ENCODE measurements at regions not wholly inside any gene's neighbourhood (a gene's known extent, or its start where the extent isn't known, plus 50 kb on each side); places are given as distances from the start of the nearest gene placed in this dataset.

GRCh38 chr9:81113453-81114124, 575.8 kb downstream of the TLE1 start (continued):
- TF ChIP-seq MAZ (IDR thresholded peaks at IDR 0.05; ENCODE audit: borderline replicate concordance, low read depth, low read length) (no peak), MAZ (CRISPR knock-in tag; IDR thresholded peaks at IDR 0.05; ENCODE audit: low read depth) (no peak), BRD4 (CRISPR knock-in tag; IDR thresholded peaks at IDR 0.05) (no peak), ZNF331 (CRISPR knock-in tag; IDR thresholded peaks at IDR 0.05) (no peak), HOXA9 (CRISPR knock-in tag; IDR thresholded peaks at IDR 0.05; ENCODE audit: borderline replicate concordance) (no peak), SOX13 (IDR thresholded peaks at IDR 0.05) (no peak), SOX13 (CRISPR knock-in tag; conservative IDR thresholded peaks at IDR 0.05 in 1 of 2, IDR thresholded peaks at IDR 0.05 in 1 of 2) (no peak), HOXA3 (CRISPR knock-in tag; IDR thresholded peaks at IDR 0.05) (no peak), TCF7 (IDR thresholded peaks at IDR 0.05; ENCODE audit: low read depth) (no peak), ZBTB49 (CRISPR knock-in tag; IDR thresholded peaks at IDR 0.05; ENCODE audit: borderline replicate concordance) (no peak), RARA (CRISPR knock-in tag; IDR thresholded peaks at IDR 0.05) (no peak)
